HepG2 (cell line): ENCODE measurements at regions not wholly inside any gene's neighbourhood (a gene's known extent, or its start where the extent isn't known, plus 50 kb on each side); places are given as distances from the start of the nearest gene placed in this dataset.

Experiments used
- ARNT2 ChIP-seq: sonication (generic); formaldehyde crosslinking; IDR thresholded peaks from 2 replicates; pipeline ENCODE4 v1.8.0; 2022; ENCODE audit warnings: mild to moderate bottlenecking, low read depth, missing genetic modification reagents, moderate library complexity
- CBX1 ChIP-seq: IDR thresholded peaks from one replicate; pipeline ENCODE4 v1.6.1; 2016; ENCODE audit warnings: antibody characterized with exemption, low read depth
- CBX2 ChIP-seq, 2 experiments: fragments of 200-600 bp in 1 of 2; sonication (generic); formaldehyde crosslinking in 1 of 2; IDR thresholded peaks; 2 replicates each; pipeline versions ENCODE4 v1.7.0 to v1.8.1; 2018 to 2022; ENCODE audit warnings: low read depth in 2 of 2, low read length in 1 of 2, mild to moderate bottlenecking in 1 of 2, missing genetic modification reagents in 1 of 2
- CREBL2 ChIP-seq: sonication (generic); formaldehyde crosslinking; IDR thresholded peaks from 2 replicates; pipeline ENCODE4 v1.8.1; 2023; ENCODE audit warnings: missing genetic modification reagents, mild to moderate bottlenecking, borderline replicate concordance
- CSRNP1 ChIP-seq: sonication (generic); formaldehyde crosslinking; IDR thresholded peaks from 2 replicates; pipeline ENCODE4 v1.8.1; 2023; ENCODE audit warnings: mild to moderate bottlenecking, missing genetic modification reagents
- HOMEZ ChIP-seq: IDR thresholded peaks from 2 replicates; pipeline ENCODE4 v1.6.1; 2016; ENCODE audit warnings: low read depth
- JUNB ChIP-seq: sonication (generic); formaldehyde crosslinking; IDR thresholded peaks from 2 replicates; pipeline ENCODE4 v1.8.0; 2022; ENCODE audit warnings: missing genetic modification reagents, mild to moderate bottlenecking, borderline replicate concordance
- KDM2A ChIP-seq: sonication (generic); formaldehyde crosslinking; IDR thresholded peaks from 2 replicates; pipeline ENCODE4 v1.4.0; 2020; ENCODE audit warnings: low read depth, missing genetic modification reagents, borderline replicate concordance
- MIER3 ChIP-seq: IDR thresholded peaks from 2 replicates; pipeline ENCODE4 v1.6.1; 2016; ENCODE audit warnings: missing compliant biosample characterization, borderline replicate concordance
- MNT ChIP-seq: fragments of 450-650 bp; IDR thresholded peaks from 2 replicates; pipeline ENCODE4 v1.6.1; 2016
- MXD4 ChIP-seq: IDR thresholded peaks from 2 replicates; pipeline ENCODE4 v1.6.1; 2016; ENCODE audit warnings: mild to moderate bottlenecking, missing biosample characterization, missing genetic modification reagents
- MXI1 ChIP-seq: IDR thresholded peaks from 3 replicates; pipeline ENCODE4 v1.6.1; 2012; ENCODE audit warnings: low read depth, low read length, inconsistent platforms, borderline replicate concordance
- PBX2 ChIP-seq: IDR thresholded peaks from 2 replicates; pipeline ENCODE4 v1.6.1; 2016; ENCODE audit warnings: control low read depth
- PHF5A ChIP-seq: IDR thresholded peaks from one replicate; pipeline ENCODE4 v1.6.1; 2018; ENCODE audit warnings: low read depth, missing genetic modification reagents; ENCODE audit not compliant: unreplicated experiment
- RCOR2 ChIP-seq: IDR thresholded peaks from 2 replicates; pipeline ENCODE4 v1.6.1; 2016; ENCODE audit warnings: missing biosample characterization, missing genetic modification reagents
- REL ChIP-seq: sonication (generic); formaldehyde crosslinking; conservative IDR thresholded peaks from 2 replicates; pipeline ENCODE4 v1.8.0; 2022; ENCODE audit warnings: mild to moderate bottlenecking, missing genetic modification reagents, moderate library complexity
- TP53 ChIP-seq: sonication (generic); formaldehyde crosslinking; conservative IDR thresholded peaks from 2 replicates; pipeline ENCODE4 v1.4.0; 2020; ENCODE audit warnings: missing genetic modification reagents
- U2AF2 ChIP-seq: fragments of 200-400 bp; formaldehyde crosslinking; IDR thresholded peaks from 2 replicates; pipeline ENCODE4 v1.6.1; 2017; ENCODE audit warnings: low read depth, mild to moderate bottlenecking, low read length
- ZMYM4 ChIP-seq: sonication (generic); formaldehyde crosslinking; IDR thresholded peaks from 2 replicates; pipeline ENCODE4 v1.8.1; 2023; ENCODE audit warnings: mild to moderate bottlenecking, missing genetic modification reagents
- ZNF496 ChIP-seq: sonication (generic); formaldehyde crosslinking; IDR thresholded peaks from 2 replicates; pipeline ENCODE4 v1.8.1; 2023; ENCODE audit warnings: mild to moderate bottlenecking, moderate library complexity, missing genetic modification reagents; ENCODE audit not compliant: insufficient replicate concordance
- ZNF691 ChIP-seq: sonication (generic); formaldehyde crosslinking; IDR thresholded peaks from 2 replicates; pipeline ENCODE4 v1.4.0; 2020; ENCODE audit warnings: missing genetic modification reagents, low read depth, mild to moderate bottlenecking, borderline replicate concordance
- ZNF782 ChIP-seq: sonication (generic); formaldehyde crosslinking; IDR thresholded peaks from 2 replicates; pipeline ENCODE4 v1.4.0; 2020; ENCODE audit warnings: missing genetic modification reagents, mild to moderate bottlenecking, borderline replicate concordance

GRCh38 chr19:37317403-37318209, 53.3 kb upstream of the ZNF527 start (continued):
- TF ChIP-seq ZNF691 (peak; percentile 83; the same call in 1 of the 2 replicates), CREBL2 (CRISPR knock-in tag) (no peak), MIER3 (CRISPR knock-in tag) (peak; percentile 25; the same call in 1 of the 2 replicates), TP53 (CRISPR knock-in tag) (no peak), HOMEZ (CRISPR knock-in tag) (0 out of 2 replicates have a peak, but pooled peaks have one; percentile 23), MXD4 (CRISPR knock-in tag) (peak; percentile 83; the same call in 1 of the 2 replicates), MNT (no peak), JUNB (CRISPR knock-in tag) (no peak), CSRNP1 (CRISPR knock-in tag) (peak; percentile 23; the same call in 1 of the 2 replicates), ZNF496 (CRISPR knock-in tag) (no peak), PHF5A (CRISPR knock-in tag) (no peak), ZMYM4 (CRISPR knock-in tag) (peak; percentile 96), CBX1 (peak; percentile 96), KDM2A (CRISPR knock-in tag) (peak; percentile 79), MXI1 (peak; percentile 85; the same call in 2 of the 3 replicates), PBX2 (CRISPR knock-in tag) (peak; percentile 89), CBX2 (IDR thresholded peaks at IDR 0.05; ENCODE audit: low read depth, low read length) (no peak), CBX2 (CRISPR knock-in tag; IDR thresholded peaks at IDR 0.05; ENCODE audit: low read depth) (no peak), ARNT2 (CRISPR knock-in tag) (peak; percentile 68), RCOR2 (CRISPR knock-in tag) (no peak), U2AF2 (no peak), ZNF782 (CRISPR knock-in tag) (peak; percentile 36; the same call in 1 of the 2 replicates), REL (CRISPR knock-in tag) (no peak)
